Right lobe of liver (tissue), 4 donors: ENCODE measurements at regions not wholly inside any gene's neighbourhood (a gene's known extent, or its start where the extent isn't known, plus 50 kb on each side); places are given as distances from the start of the nearest gene placed in this dataset.

Source experiments
- POLR2A ChIP-seq: fragments of 450-650 bp; IDR thresholded peaks from one replicate; pipeline ENCODE4 v1.6.1; 2017; ENCODE audit warnings: antibody characterized with exemption, mild to moderate bottlenecking
- TF ChIP-seq, protein P1 (sequence below), 4 donors: fragments of 200-600 bp in 3 of 4; fragments of 450-650 bp in 1 of 4; IDR thresholded peaks; one replicate each; pipeline versions ENCODE4 v1.5.1 to v1.8.0; 2016 to 2022; ENCODE audit warnings: antibody characterized with exemption in 4 of 4, mild to moderate bottlenecking in 2 of 4
- donor health status: DM: no; HTN: no; CAD: no.
- donor health status: DM: no; HTN: no; CAD: no.
- donor health status: DM: no; HTN: yes; CAD: no.

DNA sequence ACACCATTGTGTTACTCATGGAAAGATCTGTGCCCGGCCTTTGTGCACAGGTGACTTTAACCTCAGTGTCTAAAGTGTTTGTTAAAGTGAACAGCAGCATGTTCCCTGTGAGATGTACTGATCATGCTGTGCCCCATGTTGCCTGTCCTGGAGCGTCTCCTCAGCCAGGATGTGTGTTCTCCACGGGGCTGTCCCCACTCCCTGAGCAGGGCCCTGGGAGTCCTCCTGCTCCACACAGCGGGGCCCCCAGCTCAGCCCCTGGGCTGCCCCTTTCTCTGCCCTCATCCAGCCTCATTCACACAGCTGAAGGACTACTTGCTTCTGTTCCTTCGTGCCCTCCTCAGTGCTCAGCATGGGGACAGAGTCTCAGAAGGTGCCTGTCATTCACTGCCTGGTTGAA, 131.5 kb downstream of the SLC38A6 start:
- TF ChIP-seq, protein P1, sequence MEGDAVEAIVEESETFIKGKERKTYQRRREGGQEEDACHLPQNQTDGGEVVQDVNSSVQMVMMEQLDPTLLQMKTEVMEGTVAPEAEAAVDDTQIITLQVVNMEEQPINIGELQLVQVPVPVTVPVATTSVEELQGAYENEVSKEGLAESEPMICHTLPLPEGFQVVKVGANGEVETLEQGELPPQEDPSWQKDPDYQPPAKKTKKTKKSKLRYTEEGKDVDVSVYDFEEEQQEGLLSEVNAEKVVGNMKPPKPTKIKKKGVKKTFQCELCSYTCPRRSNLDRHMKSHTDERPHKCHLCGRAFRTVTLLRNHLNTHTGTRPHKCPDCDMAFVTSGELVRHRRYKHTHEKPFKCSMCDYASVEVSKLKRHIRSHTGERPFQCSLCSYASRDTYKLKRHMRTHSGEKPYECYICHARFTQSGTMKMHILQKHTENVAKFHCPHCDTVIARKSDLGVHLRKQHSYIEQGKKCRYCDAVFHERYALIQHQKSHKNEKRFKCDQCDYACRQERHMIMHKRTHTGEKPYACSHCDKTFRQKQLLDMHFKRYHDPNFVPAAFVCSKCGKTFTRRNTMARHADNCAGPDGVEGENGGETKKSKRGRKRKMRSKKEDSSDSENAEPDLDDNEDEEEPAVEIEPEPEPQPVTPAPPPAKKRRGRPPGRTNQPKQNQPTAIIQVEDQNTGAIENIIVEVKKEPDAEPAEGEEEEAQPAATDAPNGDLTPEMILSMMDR (IDR thresholded peaks at IDR 0.05), result no peak
- no peak for TF ChIP-seq POLR2A
